K562 (cell line): ENCODE measurements at regions not wholly inside any gene's neighbourhood (a gene's known extent, or its start where the extent isn't known, plus 50 kb on each side); places are given as distances from the start of the nearest gene placed in this dataset.

Experiments used
- CEBPB ChIP-seq: fragments of 450-650 bp; IDR thresholded peaks from 2 replicates; pipeline ENCODE4 v1.6.1; 2016; ENCODE audit warnings: missing genetic modification characterization, missing compliant biosample characterization
- CTCF ChIP-seq, 3 experiments: IDR thresholded peaks in 2 of 3; conservative IDR thresholded peaks in 1 of 3; 2 replicates each; pipeline ENCODE4 v1.5.1; 2011 to 2012; ENCODE audit warnings: low read length in 3 of 3, mild to moderate bottlenecking in 3 of 3, control low read depth in 2 of 3, improper control_type of control experiment in 1 of 3, inconsistent platforms in 1 of 3, low read depth in 1 of 3, mixed read lengths in 1 of 3, moderate library complexity in 1 of 3; ENCODE audit not compliant: insufficient read depth in 2 of 3
- FOXA1 ChIP-seq: fragments of 450-650 bp; IDR thresholded peaks from 2 replicates; pipeline ENCODE4 v1.6.1; 2016; ENCODE audit warnings: mild to moderate bottlenecking, borderline replicate concordance
- HMG20B ChIP-seq: fragments of 250-450 bp; sonication (Bioruptor Pico); IDR thresholded peaks from 2 replicates; pipeline ENCODE4 v1.5.0; 2021; ENCODE audit warnings: mild to moderate bottlenecking
- LCOR ChIP-seq: sonication (generic); formaldehyde crosslinking; IDR thresholded peaks from 2 replicates; pipeline ENCODE4 v1.8.0; 2022; ENCODE audit warnings: mild to moderate bottlenecking, missing genetic modification reagents
- NCOA6 ChIP-seq: fragments of 450-650 bp; IDR thresholded peaks from 2 replicates; pipeline ENCODE4 v1.6.1; 2017; ENCODE audit warnings: mild to moderate bottlenecking
- POLR2A ChIP-seq: fragments of 450-650 bp; conservative IDR thresholded peaks from 2 replicates; pipeline ENCODE4 v1.6.1; 2016
- PPARD ChIP-seq: fragments of 250-450 bp; sonication (Bioruptor Pico); IDR thresholded peaks from 2 replicates; pipeline ENCODE4 v1.8.0; 2022; ENCODE audit warnings: inconsistent platforms, mild to moderate bottlenecking, moderate library complexity
- TARDBP ChIP-seq: fragments of 450-650 bp; IDR thresholded peaks from 2 replicates; pipeline ENCODE4 v1.6.1; 2016
- ZFP36 ChIP-seq: fragments of 150-350 bp; IDR thresholded peaks from 2 replicates; pipeline ENCODE4 v1.6.1; 2018; ENCODE audit warnings: low read length, low read depth; ENCODE audit not compliant: partially characterized antibody
- ZNF785 ChIP-seq: fragments of 250-450 bp; sonication (Bioruptor Pico); IDR thresholded peaks from 2 replicates; pipeline ENCODE4 v1.4.0; 2020; ENCODE audit warnings: mild to moderate bottlenecking

DNA sequence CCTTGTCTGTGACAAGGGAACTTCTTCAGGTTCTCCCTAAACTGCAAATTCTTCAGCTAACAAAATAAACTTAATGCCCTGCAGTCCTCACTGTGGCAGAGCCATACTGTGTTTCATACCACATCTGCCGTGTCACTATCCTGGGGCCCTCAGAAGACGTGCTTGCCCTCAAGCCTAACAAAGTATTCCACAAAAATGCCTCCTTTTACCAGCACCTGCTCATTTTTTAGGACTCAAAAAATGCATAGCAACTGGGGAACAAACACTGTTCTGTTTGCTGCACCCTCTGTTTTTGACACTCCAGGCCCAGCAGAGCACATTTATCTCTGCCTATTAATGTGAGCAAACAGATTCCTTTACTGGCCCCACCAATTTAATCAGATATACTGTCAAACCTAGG, 270.7 kb upstream of the SSTR1 start:
- TF ChIP-seq TARDBP: no peak
- no peak for TF ChIP-seq LCOR (CRISPR knock-in tag)
- TF ChIP-seq CEBPB (tag): no peak
- no peak for TF ChIP-seq PPARD (CRISPR knock-in tag)
- no peak for TF ChIP-seq CTCF (IDR thresholded peaks at IDR 0.05 in 2 of 3, conservative IDR thresholded peaks at IDR 0.05 in 1 of 3; ENCODE audit: insufficient read depth in 2 of 3, low read depth in 1 of 3, low read length in 3 of 3)
- no peak for TF ChIP-seq ZNF785 (CRISPR knock-in tag)
- TF ChIP-seq POLR2A: no peak
- no peak for TF ChIP-seq HMG20B (CRISPR knock-in tag)
- no peak for TF ChIP-seq FOXA1
- TF ChIP-seq NCOA6: no peak
- TF ChIP-seq ZFP36: no peak
